ENCODE measurements at regions not wholly inside any gene's neighbourhood (a gene's known extent, or its start where the extent isn't known, plus 50 kb on each side); places are given as distances from the start of the nearest gene placed in this dataset.
A peak's percentile ranks its signal among the peaks of the same experiment; 100 is the strongest.
"Not testable (repeated sequence)": the region's sequence is repeated elsewhere in the genome, so short reads cannot be mapped to it uniquely, and the experiment has no call there.

DNA sequence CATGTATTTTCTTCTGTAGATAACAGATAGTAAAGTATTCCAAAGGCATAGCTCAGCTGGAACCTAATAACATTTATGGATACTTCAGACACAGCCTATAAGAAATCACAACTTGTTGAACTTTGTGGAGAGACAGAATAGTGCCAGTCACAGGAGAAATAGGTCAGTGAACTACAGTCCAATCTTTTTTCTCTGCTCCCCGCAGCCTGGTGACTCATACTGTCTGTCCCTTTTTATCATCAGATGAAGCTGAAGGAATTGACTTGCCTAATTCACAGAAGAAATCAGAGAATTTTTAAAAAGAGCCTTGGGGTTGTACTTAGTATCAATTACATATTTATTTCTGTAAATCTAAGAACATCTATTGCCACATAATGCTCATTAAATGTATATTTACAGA is 222.3 kb downstream of the ALG10 start:
- Histone ChIP-seq H3K27ac (replicated peaks in 1 of 4) (no peak overlapping the region), H3K27me3 (no peaks in the 10 kb centered on the region), H3K36me3 (no peaks in the 10 kb centered on the region), H3K9me3 (no peaks in the 10 kb centered on the region), H3K4me3 (no peak overlapping the region), H3K4me1 (no peaks in the 10 kb centered on the region)
- TF ChIP-seq POLR2AphosphoS5 (IDR thresholded peaks at IDR 0.05) (no peak), POLR2A (IDR thresholded peaks at IDR 0.05; ENCODE audit: low read depth) (no peak), EP300 (IDR thresholded peaks at IDR 0.05) (no peak)
- TF ChIP-seq, protein P1, sequence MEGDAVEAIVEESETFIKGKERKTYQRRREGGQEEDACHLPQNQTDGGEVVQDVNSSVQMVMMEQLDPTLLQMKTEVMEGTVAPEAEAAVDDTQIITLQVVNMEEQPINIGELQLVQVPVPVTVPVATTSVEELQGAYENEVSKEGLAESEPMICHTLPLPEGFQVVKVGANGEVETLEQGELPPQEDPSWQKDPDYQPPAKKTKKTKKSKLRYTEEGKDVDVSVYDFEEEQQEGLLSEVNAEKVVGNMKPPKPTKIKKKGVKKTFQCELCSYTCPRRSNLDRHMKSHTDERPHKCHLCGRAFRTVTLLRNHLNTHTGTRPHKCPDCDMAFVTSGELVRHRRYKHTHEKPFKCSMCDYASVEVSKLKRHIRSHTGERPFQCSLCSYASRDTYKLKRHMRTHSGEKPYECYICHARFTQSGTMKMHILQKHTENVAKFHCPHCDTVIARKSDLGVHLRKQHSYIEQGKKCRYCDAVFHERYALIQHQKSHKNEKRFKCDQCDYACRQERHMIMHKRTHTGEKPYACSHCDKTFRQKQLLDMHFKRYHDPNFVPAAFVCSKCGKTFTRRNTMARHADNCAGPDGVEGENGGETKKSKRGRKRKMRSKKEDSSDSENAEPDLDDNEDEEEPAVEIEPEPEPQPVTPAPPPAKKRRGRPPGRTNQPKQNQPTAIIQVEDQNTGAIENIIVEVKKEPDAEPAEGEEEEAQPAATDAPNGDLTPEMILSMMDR (IDR thresholded peaks at IDR 0.05), result no peak
- DNase-seq (ENCODE audit: extremely low spot score), result no peak
- WGBS, result 73% methylated on average over 1 of the region's 1 CpG
- intact Hi-C loops (cut with DNase I), result no loop called here

DNA sequence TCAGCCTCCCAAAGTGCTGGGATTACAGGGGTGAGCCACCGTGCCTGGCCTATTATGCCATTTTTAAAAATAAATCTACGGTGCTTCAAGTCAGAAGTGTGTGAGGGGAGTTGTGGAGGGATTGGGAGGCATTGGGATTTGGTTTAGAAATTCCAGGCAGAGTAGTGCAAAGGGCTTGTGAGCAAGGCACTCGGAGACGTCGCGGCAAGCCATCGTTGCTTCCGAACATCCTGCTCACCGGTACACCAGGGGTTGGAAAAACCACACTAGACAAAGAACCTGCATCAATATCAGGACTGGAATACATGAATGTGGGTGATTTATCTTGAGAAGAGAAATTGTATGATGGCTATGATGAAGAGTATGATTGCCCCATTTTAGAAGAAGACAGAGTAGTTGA is 227.0 kb downstream of the ALG10 start:
- no peak overlapping the region for H3K4me3 ChIP-seq
- H3K27ac ChIP-seq (replicated peaks in 1 of 4), result no peak overlapping the region
- H3K4me1 ChIP-seq, result no peaks in the 10 kb centered on the region
- 92% methylated on average over 9 of the region's 9 CpGs for WGBS
- H3K9me3 ChIP-seq, result no peaks in the 10 kb centered on the region
- DNase-seq (ENCODE audit: extremely low spot score), result no peak
- intact Hi-C loops (cut with DNase I), result no loop called here
- no peak for TF ChIP-seq POLR2A (IDR thresholded peaks at IDR 0.05; ENCODE audit: low read depth)
- TF ChIP-seq, protein P1 (IDR thresholded peaks at IDR 0.05), result no peak
- TF ChIP-seq POLR2AphosphoS5 (IDR thresholded peaks at IDR 0.05), result no peak
- no peak for TF ChIP-seq EP300 (IDR thresholded peaks at IDR 0.05)
- no peaks in the 10 kb centered on the region for H3K27me3 ChIP-seq
- H3K36me3 ChIP-seq, result no peaks in the 10 kb centered on the region

DNA sequence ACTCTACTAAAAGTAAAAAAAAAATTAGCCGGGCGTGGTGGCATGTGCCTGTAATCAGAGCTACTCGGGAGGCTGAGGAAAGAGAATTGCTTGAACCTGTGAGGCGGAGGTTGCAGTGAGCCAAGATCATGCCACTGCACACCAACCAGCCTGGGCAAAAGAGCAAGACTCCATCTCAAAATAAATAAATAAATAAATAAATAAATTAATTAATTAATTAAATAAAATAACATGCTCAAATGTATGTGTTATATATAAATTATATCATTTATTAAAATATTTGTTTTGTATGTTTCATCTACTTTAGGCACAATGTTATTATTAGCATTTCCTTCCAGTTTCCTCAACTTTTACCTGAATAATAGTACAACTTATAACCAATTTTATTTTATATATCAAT is 229.6 kb downstream of the ALG10 start:
- H3K36me3 ChIP-seq; DNase-seq (ENCODE audit: extremely low spot score); H3K4me3 ChIP-seq; intact Hi-C loops (cut with DNase I); H3K4me1 ChIP-seq; H3K27me3 ChIP-seq; H3K27ac ChIP-seq (replicated peaks in 1 of 4); H3K9me3 ChIP-seq: not testable (repeated sequence)
- 83% methylated on average over 4 of the region's 4 CpGs for WGBS

DNA sequence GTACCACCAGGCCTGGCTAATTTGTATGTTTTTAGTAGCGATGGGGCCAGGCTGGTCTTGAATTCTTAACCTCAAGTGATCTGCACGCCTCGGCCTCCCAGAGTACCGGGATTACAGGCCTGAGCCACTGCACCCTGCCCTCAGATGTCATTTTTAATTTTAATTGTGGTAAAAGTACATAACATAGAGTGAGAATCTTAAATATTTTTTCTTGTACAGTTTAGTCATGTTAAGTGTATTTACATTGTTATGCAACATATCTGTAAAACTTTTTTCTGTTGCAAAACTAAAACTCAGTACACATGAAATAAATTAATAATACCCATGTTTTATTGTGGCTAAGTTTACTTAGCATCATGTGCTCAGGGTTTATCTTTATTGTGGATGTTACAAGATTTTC is 231.4 kb downstream of the ALG10 start:
- H3K36me3 ChIP-seq, result no peaks in the 10 kb centered on the region
- no peaks in the 10 kb centered on the region for H3K9me3 ChIP-seq
- no peak overlapping the region for H3K27ac ChIP-seq (replicated peaks in 1 of 4)
- no peaks in the 10 kb centered on the region for H3K27me3 ChIP-seq
- DNase-seq (ENCODE audit: extremely low spot score), result no peak
- no peak overlapping the region for H3K4me3 ChIP-seq
- TF ChIP-seq, protein P1 (IDR thresholded peaks at IDR 0.05), result no peak
- 72% methylated on average over 4 of the region's 4 CpGs for WGBS
- intact Hi-C loops (cut with DNase I), result no loop called here
- no peaks in the 10 kb centered on the region for H3K4me1 ChIP-seq

DNA sequence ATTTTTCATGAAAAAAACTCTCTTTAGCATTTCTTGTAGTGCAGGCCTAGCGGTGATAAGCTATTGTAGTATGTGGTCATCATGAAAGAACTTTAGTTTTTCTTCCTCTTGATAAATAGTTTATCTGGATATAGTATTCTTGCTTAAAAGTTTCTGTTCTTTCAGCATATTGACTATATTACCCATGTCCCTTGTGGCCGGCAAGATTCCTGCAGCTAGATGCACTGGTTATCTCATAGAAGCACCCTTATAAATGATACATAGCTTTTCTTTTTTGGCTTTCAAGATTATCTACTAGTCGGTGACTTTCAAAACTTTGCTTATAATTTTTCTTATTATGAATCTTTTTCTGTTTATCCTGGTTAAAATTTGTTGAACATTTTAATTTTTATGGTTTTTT is 234.8 kb downstream of the ALG10 start:
- peaks cover 0 to 2% (median 0%) of the 10 kb centered on the region in 4 donors for H3K27me3 ChIP-seq
- TF ChIP-seq POLR2AphosphoS5 (IDR thresholded peaks at IDR 0.05) (no peak), EP300 (IDR thresholded peaks at IDR 0.05) (no peak), POLR2A (IDR thresholded peaks at IDR 0.05; ENCODE audit: low read depth) (no peak)
- no peak overlapping the region for H3K27ac ChIP-seq (replicated peaks in 1 of 4)
- no peaks in the 10 kb centered on the region for H3K9me3 ChIP-seq
- no peaks in the 10 kb centered on the region for H3K36me3 ChIP-seq
- H3K4me1 ChIP-seq, result no peaks in the 10 kb centered on the region
- 84% methylated on average over 3 of the region's 3 CpGs for WGBS
- H3K4me3 ChIP-seq, result no peak overlapping the region
- DNase-seq (ENCODE audit: extremely low spot score), result no peak
- intact Hi-C loops (cut with DNase I), result no loop called here

DNA sequence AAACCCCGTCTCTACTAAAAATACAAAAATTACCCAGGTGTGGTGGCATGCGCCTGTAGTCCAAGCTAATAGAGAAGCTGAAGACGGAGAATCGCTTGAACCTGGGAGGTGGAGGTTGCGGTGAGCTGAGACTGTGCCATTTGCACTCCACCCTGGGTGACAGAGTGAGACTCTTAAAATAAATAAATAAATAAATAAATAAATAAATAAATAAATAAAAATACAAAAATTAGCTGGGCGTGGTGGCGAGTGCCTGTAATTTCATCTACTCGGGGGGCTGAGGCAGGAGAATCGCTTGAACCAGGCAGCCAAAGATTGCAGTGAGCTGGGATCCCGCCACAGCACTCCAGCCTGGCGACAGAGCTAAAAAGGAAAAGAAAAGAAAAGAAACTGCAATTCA is 239.8 kb downstream of the ALG10 start:
- WGBS, result 89% methylated on average over 11 of the region's 11 CpGs
- DNase-seq (ENCODE audit: extremely low spot score), result peak; percentile 55
- H3K27me3 ChIP-seq; H3K9me3 ChIP-seq; intact Hi-C loops (cut with DNase I); H3K4me1 ChIP-seq; H3K27ac ChIP-seq (replicated peaks in 1 of 4); H3K4me3 ChIP-seq; H3K36me3 ChIP-seq: not testable (repeated sequence)
